SKM-1 treated with dmso at 0.1 percent for 144 hours (cell line): ENCODE measurements at regions not wholly inside any gene's neighbourhood (a gene's known extent, or its start where the extent isn't known, plus 50 kb on each side); places are given as distances from the start of the nearest gene placed in this dataset.

ENCODE experiments used
- DNase-seq: peaks from one replicate; lab custom pipeline; 2025; ENCODE audit not compliant: unreplicated experiment; lab: John Stamatoyannopoulos, UW

DNA sequence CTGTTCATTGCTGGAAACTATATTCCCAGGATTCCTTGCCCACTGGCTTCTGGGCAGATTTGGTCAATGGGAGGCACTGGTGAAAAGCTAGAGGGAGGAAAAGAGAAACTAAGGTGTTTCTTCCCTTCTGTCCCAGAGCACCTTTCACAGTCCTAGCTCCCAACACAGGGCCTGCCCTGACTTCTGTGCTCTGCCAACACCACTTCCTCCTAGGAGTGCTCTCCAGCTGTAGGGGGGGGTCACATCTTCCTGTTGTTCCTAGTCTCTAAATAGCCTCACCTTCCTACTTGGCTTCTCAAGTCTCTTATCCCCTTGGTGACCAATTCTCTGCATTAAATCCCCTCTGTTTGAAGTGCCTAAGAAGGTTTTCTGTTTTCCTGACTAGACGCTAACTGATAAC lies 115.4 kb downstream of the ADRB2 start:
- no peak for DNase-seq

DNA sequence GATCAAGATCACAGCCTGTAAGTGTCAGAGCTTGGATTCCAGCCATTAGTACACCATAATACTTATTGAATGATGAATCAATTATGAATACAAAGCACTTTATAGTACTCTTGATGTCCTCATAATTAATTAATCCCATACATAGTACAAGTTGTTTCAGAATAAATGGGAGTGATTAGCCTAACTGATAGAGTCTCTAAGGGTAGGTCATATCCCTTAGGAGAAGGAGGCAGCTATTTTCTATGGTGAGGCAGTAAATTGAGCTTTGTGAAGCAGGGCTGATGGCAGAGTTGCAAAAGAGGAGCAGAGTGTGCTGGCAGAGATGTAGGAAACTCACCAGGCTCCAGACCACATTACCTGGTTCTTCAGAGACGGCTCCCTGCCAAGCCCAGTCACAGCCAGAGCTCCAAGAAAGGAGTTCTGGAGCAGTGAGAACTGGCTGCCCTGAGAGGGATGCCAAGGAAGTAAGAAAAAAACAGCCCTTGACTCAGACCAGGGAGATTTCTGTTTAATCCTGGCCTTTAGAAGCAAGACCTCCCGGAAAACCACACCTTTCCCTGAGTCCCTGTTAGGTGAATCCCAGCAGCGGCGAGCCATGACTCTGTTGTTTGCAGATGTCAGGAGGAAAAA lies 112.9 kb downstream of the SH3TC2 start:
- no peak for DNase-seq

DNA sequence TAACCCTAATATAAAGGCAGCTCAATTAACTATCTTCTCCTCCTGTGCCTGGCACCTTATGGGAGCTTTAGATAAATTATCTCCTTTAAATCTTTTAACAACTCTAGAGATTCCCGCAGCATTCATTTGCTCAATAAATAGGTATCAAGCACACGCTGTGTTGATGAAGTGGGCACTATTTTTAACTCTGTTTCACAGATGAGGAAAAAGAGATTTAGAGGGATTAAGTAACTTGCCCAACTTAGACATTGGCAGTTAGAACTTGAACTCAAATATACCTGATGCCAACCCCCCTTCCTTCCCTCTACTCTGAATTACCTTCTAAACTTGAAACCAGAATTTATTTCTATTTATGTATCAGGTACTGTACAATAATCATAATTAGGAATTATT lies 112.4 kb downstream of the SH3TC2 start:
- no peak for DNase-seq

DNA sequence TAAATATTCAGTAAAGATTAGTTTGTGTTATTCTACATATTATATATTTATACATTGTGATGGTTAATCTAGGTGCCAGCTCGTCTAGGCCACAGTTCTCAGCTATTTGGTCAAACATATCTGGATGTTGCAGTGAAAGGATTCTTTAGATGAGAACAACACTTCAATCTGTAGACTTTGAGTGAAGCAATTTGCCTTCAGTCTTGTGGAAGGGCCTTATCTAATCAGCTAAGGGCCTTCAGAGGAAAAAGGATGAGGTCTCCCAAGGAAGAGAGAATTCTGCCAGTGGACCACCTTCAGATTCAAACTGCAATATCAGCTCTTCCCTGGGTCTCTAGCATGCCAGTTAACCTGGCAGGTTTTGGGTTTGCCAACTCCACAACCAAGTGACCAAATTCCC lies 112.0 kb downstream of the SH3TC2 start:
- DNase-seq, result no peak

DNA sequence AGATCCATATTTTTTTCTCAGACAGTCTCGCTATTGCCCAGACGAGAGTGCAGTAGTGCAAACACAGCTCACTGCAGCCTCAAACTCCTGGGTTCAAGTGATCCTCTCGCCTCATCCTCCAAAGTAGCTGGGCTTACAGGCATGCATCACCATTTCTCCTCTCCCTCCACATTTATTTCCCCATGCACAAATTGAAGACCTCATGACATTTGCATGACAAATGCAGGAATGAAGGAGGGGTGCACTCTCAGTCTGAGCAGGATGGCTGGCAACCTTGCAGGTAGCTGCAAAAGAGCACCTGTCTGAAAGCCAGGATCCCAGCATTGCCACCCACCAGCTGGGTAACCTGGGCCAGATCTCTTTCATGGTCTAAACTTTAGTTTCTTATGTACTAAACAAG lies 111.2 kb downstream of the SH3TC2 start:
- DNase-seq, result no peak

DNA sequence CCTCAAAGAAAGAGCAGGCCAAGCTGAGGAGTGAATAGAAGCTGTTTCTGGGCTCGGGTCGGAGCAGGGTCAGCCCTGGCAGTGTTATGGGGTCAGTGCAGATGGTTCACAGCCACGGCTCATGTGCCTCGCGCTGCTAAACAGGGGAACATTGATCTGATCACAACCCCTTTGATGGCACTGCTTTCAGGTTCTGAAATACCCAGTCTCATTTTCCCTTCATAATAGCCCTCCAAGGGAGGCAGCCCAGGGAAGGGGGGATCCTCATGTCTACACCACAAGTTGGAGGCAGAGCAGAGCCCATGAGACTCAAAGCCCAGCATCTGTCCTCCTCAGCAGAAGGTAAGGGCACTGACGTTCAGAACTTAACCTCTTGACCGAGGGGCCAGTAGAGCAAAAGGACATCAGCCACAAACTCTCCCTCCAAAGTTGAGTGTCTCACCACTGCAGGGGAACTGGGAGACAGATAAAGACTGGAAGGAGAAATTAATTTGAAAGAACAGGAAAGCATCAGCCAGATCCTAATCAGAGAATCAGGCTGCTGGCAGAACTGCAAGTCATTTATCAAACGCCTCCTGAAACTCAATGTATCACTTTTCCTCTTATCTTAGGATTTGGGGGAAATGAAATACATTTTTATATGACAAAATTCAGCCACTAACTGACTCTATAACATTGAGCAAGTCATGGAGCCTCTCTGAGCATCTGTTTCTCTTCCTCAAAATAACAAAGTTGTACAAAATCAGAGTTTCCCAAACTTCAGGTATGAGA lies 110.6 kb downstream of the SH3TC2 start:
- no peak for DNase-seq

DNA sequence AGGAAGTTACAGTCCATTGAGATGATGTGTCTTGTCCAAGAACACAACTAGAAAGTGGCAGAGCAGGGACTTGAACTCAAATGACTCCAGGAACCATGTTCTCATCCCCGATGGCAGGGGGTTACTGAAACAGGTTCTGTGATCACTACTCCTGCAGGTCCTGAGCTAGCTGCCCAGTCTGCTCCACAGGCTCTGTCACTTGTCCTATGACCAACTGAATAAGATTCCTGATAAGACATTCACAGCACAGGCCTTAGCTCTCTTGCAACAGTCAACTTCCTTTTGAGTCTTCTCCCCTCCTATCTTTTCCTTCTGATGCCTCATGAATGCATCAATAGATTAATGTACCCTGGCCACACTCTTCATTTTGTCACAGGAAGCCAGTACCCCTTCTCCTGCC lies 109.2 kb downstream of the SH3TC2 start:
- DNase-seq, result no peak
